ENCODE measurements at regions not wholly inside any gene's neighbourhood (a gene's known extent, or its start where the extent isn't known, plus 50 kb on each side); places are given as distances from the start of the nearest gene placed in this dataset.

- Histone ChIP-seq H3K4me1 (peaks cover 9% of the 10 kb centered on the region), H3K27ac (replicated peaks) (peak overlapping the region; percentile 65), H3K4me3 (no peak overlapping the region), H3K9me3 (replicated peaks) (peaks cover 16% of the 10 kb centered on the region), H3K27me3 (ENCODE audit: low read depth) (no peaks in the 10 kb centered on the region), H3K36me3 (no peaks in the 10 kb centered on the region)
- DNase-seq: no peak
- intact Hi-C loops (cut with micrococcal nuclease): no loop called here
- TF ChIP-seq CTCF (IDR thresholded peaks at IDR 0.05; ENCODE audit: borderline replicate concordance): no peak
Observed at GRCh38 chr21:28805885-28806284, 186.8 kb downstream of the LTN1 start.

- H3K36me3 ChIP-seq: no peaks in the 10 kb centered on the region
- no peak for DNase-seq
- no peak for TF ChIP-seq CTCF (IDR thresholded peaks at IDR 0.05; ENCODE audit: borderline replicate concordance)
- no peaks in the 10 kb centered on the region for H3K27me3 ChIP-seq (ENCODE audit: low read depth)
- peaks cover 9% of the 10 kb centered on the region for H3K4me1 ChIP-seq
- peak overlapping the region; percentile 65 for H3K27ac ChIP-seq (replicated peaks)
- H3K4me3 ChIP-seq: no peak overlapping the region
- intact Hi-C loops (cut with micrococcal nuclease): no loop called here
- H3K9me3 ChIP-seq (replicated peaks): peaks cover 16% of the 10 kb centered on the region
Observed at GRCh38 chr21:28804089-28804670, 188.5 kb downstream of the LTN1 start.

- Histone ChIP-seq H3K27ac (replicated peaks) (no peak overlapping the region), H3K4me1 (peaks cover 9% of the 10 kb centered on the region), H3K27me3 (ENCODE audit: low read depth) (no peaks in the 10 kb centered on the region), H3K9me3 (replicated peaks) (no peaks in the 10 kb centered on the region), H3K4me3 (no peak overlapping the region), H3K36me3 (no peaks in the 10 kb centered on the region)
- TF ChIP-seq CTCF (IDR thresholded peaks at IDR 0.05; ENCODE audit: borderline replicate concordance): no peak
- intact Hi-C loops (cut with micrococcal nuclease): no loop called here
- DNase-seq: no peak
Observed at GRCh38 chr21:28801906-28802305, 190.8 kb downstream of the LTN1 start.

- no peak overlapping the region for H3K27ac ChIP-seq (replicated peaks)
Observed at GRCh38 chr21:28799926-28800325, 192.8 kb downstream of the LTN1 start.

GRCh38 chr21:28798798-28799197 lies 193.9 kb downstream of the LTN1 start:
- intact Hi-C loops (cut with micrococcal nuclease): no loop called here
- no peak overlapping the region for H3K27ac ChIP-seq (replicated peaks)
- no peak for TF ChIP-seq CTCF (IDR thresholded peaks at IDR 0.05; ENCODE audit: borderline replicate concordance)
- H3K36me3 ChIP-seq: no peaks in the 10 kb centered on the region
- DNase-seq: no peak
- H3K4me3 ChIP-seq: no peak overlapping the region
- H3K27me3 ChIP-seq (ENCODE audit: low read depth): no peaks in the 10 kb centered on the region
- no peaks in the 10 kb centered on the region for H3K9me3 ChIP-seq (replicated peaks)
- peaks cover 5% of the 10 kb centered on the region for H3K4me1 ChIP-seq

More at GRCh38 chr21:28799926-28800325, 192.8 kb downstream of the LTN1 start:
- no peaks in the 10 kb centered on the region for H3K36me3 ChIP-seq
- TF ChIP-seq CTCF (IDR thresholded peaks at IDR 0.05; ENCODE audit: borderline replicate concordance): no peak
- H3K9me3 ChIP-seq (replicated peaks): no peaks in the 10 kb centered on the region
- intact Hi-C loops (cut with micrococcal nuclease): no loop called here
- peaks cover 6% of the 10 kb centered on the region for H3K4me1 ChIP-seq
- no peaks in the 10 kb centered on the region for H3K27me3 ChIP-seq (ENCODE audit: low read depth)
- H3K4me3 ChIP-seq: no peak overlapping the region
- DNase-seq: no peak

Measured in left ventricle myocardium inferior (tissue), 1 donor.